ENCODE measurements at regions not wholly inside any gene's neighbourhood (a gene's known extent, or its start where the extent isn't known, plus 50 kb on each side); places are given as distances from the start of the nearest gene placed in this dataset.

- no peak for TF ChIP-seq CTCF (IDR thresholded peaks at IDR 0.05; ENCODE audit: low read length)
- TF ChIP-seq EZH2phosphoT487 (IDR thresholded peaks at IDR 0.05; ENCODE audit: low read length) = no peak
- no peak for TF ChIP-seq EZH2 (optimal IDR thresholded peaks at IDR 0.05; ENCODE audit: low read depth, low read length)
Observed at GRCh38 chr3:104514776-104515175, 851.9 kb upstream of the ALCAM start.

All from MM.1S (cell line).